ENCODE measurements at regions not wholly inside any gene's neighbourhood (a gene's known extent, or its start where the extent isn't known, plus 50 kb on each side); places are given as distances from the start of the nearest gene placed in this dataset.
A peak's percentile ranks its signal among the peaks of the same experiment; 100 is the strongest.

DNA sequence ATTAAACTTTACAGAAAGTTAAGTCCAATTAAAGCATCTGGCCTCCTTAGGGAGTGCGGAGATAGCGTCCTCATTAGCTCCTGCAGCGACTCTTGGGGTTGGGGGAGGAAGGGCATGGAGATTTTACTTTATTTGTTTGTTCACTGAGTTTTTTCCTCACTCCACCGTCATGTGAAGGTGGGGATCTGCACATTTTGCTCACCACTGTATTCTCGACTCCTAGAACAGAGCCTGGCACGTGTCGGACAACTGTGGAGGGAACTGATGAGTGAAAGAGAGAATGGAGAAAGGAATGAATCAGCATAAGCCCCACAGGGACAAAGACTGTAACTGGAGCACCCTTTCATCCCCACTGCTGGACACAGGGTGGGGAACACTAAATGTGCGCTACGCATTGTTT, 205.1 kb upstream of the TSHZ3 start:
- Histone ChIP-seq H3K4me1 (ENCODE audit: control insufficient read depth, low read depth, low read length) (peaks cover 2% of the 10 kb centered on the region), H2BK15ac (replicated peaks; ENCODE audit: low read depth) (no peak overlapping the region), H3K18ac (ENCODE audit: low read length) (no peak overlapping the region), H3K23ac (ENCODE audit: low read length) (no peak overlapping the region), H3K4me3 (ENCODE audit: low read length) (no peak overlapping the region), H3K79me2 (ENCODE audit: control insufficient read depth, insufficient read depth, low read length) (no peaks in the 10 kb centered on the region), H4K8ac (ENCODE audit: low read depth, low read length) (no peak overlapping the region), H3K9ac (ENCODE audit: low read length) (no peak overlapping the region), H2BK120ac (ENCODE audit: low read depth, low read length) (no peak overlapping the region), H3K4me2 (ENCODE audit: low read length) (no peak overlapping the region), H3K4ac (ENCODE audit: low read depth, low read length) (no peak overlapping the region), H3K79me1 (ENCODE audit: low read length) (no peaks in the 10 kb centered on the region), H3K27ac (ENCODE audit: low read depth, low read length) (no peak overlapping the region), H2BK5ac (ENCODE audit: low read length) (no peak overlapping the region), H3K36me3 (ENCODE audit: control insufficient read depth, insufficient read depth, low read length) (no peaks in the 10 kb centered on the region), H3K27me3 (ENCODE audit: insufficient read depth, low read length, poor library complexity) (no peaks in the 10 kb centered on the region), H4K5ac (ENCODE audit: low read length) (no peak overlapping the region), H3K56ac (ENCODE audit: low read length) (peak overlapping the region; percentile 20), H2AK5ac (ENCODE audit: low read length) (no peak overlapping the region)
- no peak for DNase-seq
- no CpG with 5 or more reads among the region's 9 CpGs for WGBS (ENCODE audit: extremely low coverage, insufficient coverage, low lambda C conversion rate)

DNA sequence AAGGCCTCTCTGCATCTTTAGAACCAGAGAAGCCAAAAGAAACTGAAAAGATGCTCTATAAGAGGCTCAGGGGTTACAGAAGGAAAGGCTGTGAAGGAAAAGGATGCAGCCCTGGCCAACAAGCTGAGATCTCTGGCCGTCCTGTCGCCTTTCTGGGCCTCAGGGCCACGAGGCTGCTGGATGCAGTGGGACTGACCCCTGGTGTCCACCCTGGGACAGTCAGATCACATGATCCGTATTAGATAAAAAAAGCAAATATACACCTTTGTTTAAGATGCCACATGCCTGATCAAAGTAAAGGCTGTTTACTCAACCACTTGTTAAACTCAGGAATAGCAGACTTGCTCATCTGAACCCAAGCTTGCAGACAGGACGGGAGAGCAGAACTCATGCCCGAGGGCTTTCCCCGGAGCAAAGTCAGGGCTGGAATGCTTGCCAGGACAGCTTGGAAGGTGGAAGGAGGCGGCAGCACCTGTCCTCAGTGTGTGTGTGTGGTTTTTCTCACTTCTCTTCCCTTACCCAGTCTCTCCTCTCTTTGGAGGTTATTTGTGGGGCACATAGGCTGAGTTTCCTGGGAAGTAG, 206.5 kb upstream of the TSHZ3 start:
- no peak overlapping the region for H3K4me2 ChIP-seq (ENCODE audit: low read length)
- H3K36me3 ChIP-seq (ENCODE audit: control insufficient read depth, insufficient read depth, low read length) = no peaks in the 10 kb centered on the region
- no peak overlapping the region for H3K27ac ChIP-seq (ENCODE audit: low read depth, low read length)
- H3K23ac ChIP-seq (ENCODE audit: low read length) = no peak overlapping the region
- DNase-seq = no peak
- no peak overlapping the region for H3K4me3 ChIP-seq (ENCODE audit: low read length)
- WGBS (ENCODE audit: extremely low coverage, insufficient coverage, low lambda C conversion rate) = no CpG with 5 or more reads among the region's 8 CpGs
- H3K27me3 ChIP-seq (ENCODE audit: insufficient read depth, low read length, poor library complexity) = no peaks in the 10 kb centered on the region
- peaks cover 2% of the 10 kb centered on the region for H3K4me1 ChIP-seq (ENCODE audit: control insufficient read depth, low read depth, low read length)
- no peak overlapping the region for H4K8ac ChIP-seq (ENCODE audit: low read depth, low read length)
- no peak overlapping the region for H3K56ac ChIP-seq (ENCODE audit: low read length)
- H2BK5ac ChIP-seq (ENCODE audit: low read length) = no peak overlapping the region
- H3K79me1 ChIP-seq (ENCODE audit: low read length) = no peaks in the 10 kb centered on the region
- H2BK15ac ChIP-seq (replicated peaks; ENCODE audit: low read depth) = no peak overlapping the region
- H3K4ac ChIP-seq (ENCODE audit: low read depth, low read length) = no peak overlapping the region
- H2AK5ac ChIP-seq (ENCODE audit: low read length) = no peak overlapping the region
- no peak overlapping the region for H3K18ac ChIP-seq (ENCODE audit: low read length)
- no peak overlapping the region for H2BK120ac ChIP-seq (ENCODE audit: low read depth, low read length)
- no peaks in the 10 kb centered on the region for H3K79me2 ChIP-seq (ENCODE audit: control insufficient read depth, insufficient read depth, low read length)
- H3K9ac ChIP-seq (ENCODE audit: low read length) = no peak overlapping the region
- H4K5ac ChIP-seq (ENCODE audit: low read length) = no peak overlapping the region

DNA sequence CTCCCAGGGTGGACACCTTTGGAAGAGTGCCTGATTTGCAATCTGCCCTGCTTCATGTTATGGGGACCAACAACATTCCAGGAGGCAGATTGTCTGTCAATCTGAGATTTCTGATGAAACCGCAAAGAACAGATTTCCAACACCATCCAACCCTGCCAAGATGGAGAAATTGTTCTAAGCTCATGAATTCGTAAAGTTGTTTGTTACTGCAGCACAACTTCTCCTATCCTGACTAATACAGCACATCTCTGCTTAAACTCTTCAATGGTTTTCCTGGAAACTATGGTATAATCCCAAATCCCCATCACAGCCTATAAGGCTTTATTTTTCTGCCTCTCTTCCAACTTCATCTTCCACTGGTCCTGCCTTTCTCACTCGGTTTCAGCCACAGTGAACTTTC, 210.3 kb upstream of the TSHZ3 start:
- Histone ChIP-seq H3K79me2 (ENCODE audit: control insufficient read depth, insufficient read depth, low read length) (no peaks in the 10 kb centered on the region), H3K36me3 (ENCODE audit: control insufficient read depth, insufficient read depth, low read length) (no peaks in the 10 kb centered on the region), H3K23ac (ENCODE audit: low read length) (no peak overlapping the region), H3K9ac (ENCODE audit: low read length) (no peak overlapping the region), H2BK120ac (ENCODE audit: low read depth, low read length) (no peak overlapping the region), H3K4me1 (ENCODE audit: control insufficient read depth, low read depth, low read length) (no peaks in the 10 kb centered on the region), H2AK5ac (ENCODE audit: low read length) (no peak overlapping the region), H4K8ac (ENCODE audit: low read depth, low read length) (no peak overlapping the region), H3K4ac (ENCODE audit: low read depth, low read length) (no peak overlapping the region), H3K4me2 (ENCODE audit: low read length) (no peak overlapping the region), H4K5ac (ENCODE audit: low read length) (no peak overlapping the region), H3K27me3 (ENCODE audit: insufficient read depth, low read length, poor library complexity) (no peaks in the 10 kb centered on the region), H3K27ac (ENCODE audit: low read depth, low read length) (no peak overlapping the region), H2BK5ac (ENCODE audit: low read length) (no peak overlapping the region), H3K79me1 (ENCODE audit: low read length) (no peaks in the 10 kb centered on the region), H2BK15ac (replicated peaks; ENCODE audit: low read depth) (no peak overlapping the region), H3K4me3 (ENCODE audit: low read length) (no peak overlapping the region), H3K18ac (ENCODE audit: low read length) (no peak overlapping the region), H3K56ac (ENCODE audit: low read length) (no peak overlapping the region)
- no peak for DNase-seq
- no CpG with 5 or more reads among the region's 3 CpGs for WGBS (ENCODE audit: extremely low coverage, insufficient coverage, low lambda C conversion rate)

DNA sequence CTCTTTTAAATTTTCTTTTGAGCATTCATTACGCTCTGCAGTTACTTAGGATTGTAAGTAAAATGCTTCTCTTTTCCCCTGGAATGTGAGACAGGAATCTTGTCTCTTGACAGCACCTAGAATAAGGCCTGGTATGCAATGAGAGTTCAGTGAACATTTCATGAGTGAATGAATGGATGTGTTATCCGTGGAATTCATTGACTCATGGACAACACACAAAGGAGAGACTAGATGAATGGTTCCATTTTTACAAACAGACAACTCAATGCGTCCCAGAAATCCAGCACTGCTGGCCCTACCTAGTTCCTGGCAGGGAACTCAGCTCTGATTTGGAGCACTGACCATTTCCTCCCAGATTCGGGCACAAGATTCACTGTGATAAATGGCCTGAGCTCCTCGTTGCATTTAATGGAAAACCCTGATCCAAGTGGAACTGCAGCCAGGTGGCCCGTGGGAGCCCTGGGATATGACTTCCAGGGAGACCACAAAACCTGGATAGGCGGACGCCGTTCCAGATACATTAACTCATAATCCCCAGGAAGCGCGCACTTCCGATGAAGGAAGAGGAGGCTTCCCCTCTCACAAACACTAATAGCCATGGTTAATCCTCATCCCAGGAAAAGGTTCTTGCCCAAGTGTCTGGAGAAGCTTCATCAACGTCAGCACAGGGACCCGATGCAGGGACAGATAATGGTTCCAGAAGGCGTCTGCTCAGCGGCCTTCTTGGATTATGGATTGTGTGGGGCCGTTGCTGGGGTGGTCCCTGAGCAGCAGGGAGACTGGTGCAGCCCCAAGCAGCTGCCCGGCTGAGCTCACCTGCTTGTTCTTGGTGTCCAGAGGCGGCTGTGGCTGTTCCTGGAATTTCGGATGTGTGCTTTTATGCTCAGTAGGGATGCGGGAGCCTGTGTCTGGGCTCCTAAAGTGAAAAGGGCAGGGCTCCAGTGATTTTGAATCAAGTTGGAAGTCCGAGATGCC, 211.1 kb upstream of the TSHZ3 start:
- Histone ChIP-seq H3K4ac (ENCODE audit: low read depth, low read length) (no peak overlapping the region), H3K27me3 (ENCODE audit: insufficient read depth, low read length, poor library complexity) (no peaks in the 10 kb centered on the region), H3K9ac (ENCODE audit: low read length) (no peak overlapping the region), H3K27ac (ENCODE audit: low read depth, low read length) (no peak overlapping the region), H4K8ac (ENCODE audit: low read depth, low read length) (no peak overlapping the region), H2BK5ac (ENCODE audit: low read length) (no peak overlapping the region), H4K5ac (ENCODE audit: low read length) (no peak overlapping the region), H3K36me3 (ENCODE audit: control insufficient read depth, insufficient read depth, low read length) (no peaks in the 10 kb centered on the region), H2BK15ac (replicated peaks; ENCODE audit: low read depth) (no peak overlapping the region), H3K18ac (ENCODE audit: low read length) (no peak overlapping the region), H3K79me2 (ENCODE audit: control insufficient read depth, insufficient read depth, low read length) (no peaks in the 10 kb centered on the region), H3K79me1 (ENCODE audit: low read length) (no peaks in the 10 kb centered on the region), H2AK5ac (ENCODE audit: low read length) (no peak overlapping the region), H3K23ac (ENCODE audit: low read length) (no peak overlapping the region), H3K4me3 (ENCODE audit: low read length) (no peak overlapping the region), H3K4me1 (ENCODE audit: control insufficient read depth, low read depth, low read length) (no peaks in the 10 kb centered on the region), H2BK120ac (ENCODE audit: low read depth, low read length) (no peak overlapping the region), H3K4me2 (ENCODE audit: low read length) (no peak overlapping the region), H3K56ac (ENCODE audit: low read length) (no peak overlapping the region)
- no CpG with 5 or more reads among the region's 22 CpGs for WGBS (ENCODE audit: extremely low coverage, insufficient coverage, low lambda C conversion rate)
- no peak for DNase-seq

DNA sequence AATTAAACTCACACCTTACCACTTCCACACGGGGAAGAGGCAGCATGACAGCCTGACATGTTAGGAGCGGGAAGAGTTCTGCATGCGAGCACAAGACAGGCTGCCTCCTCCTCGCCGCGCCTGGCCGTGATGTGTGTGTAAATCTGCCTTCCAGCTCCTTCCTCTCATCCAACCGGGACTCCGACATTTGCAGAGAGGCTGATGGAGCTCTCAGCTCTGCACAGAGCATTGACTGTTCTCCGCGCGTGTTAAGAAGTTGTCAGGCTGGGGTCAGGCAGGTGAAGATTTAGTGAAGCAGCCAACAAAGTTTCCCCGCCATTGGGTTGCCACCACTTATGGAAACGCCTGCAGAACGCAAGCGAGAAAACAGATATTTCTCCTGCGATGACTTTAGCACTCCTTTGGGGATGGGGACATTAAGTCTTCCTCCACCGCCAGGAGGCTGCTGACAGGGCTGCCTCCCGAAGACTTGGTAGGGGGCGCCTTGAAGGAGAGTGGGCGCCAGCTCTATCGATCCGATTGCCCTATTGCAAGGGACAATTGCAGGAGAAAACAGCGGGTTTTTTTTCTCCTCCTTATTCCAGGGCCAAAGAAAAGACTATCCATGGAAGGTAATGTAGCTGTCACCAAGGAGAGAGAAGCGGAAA, 213.9 kb upstream of the TSHZ3 start:
- no peak overlapping the region for H3K4me2 ChIP-seq (ENCODE audit: low read length)
- H3K4me1 ChIP-seq (ENCODE audit: control insufficient read depth, low read depth, low read length) = peaks cover 4% of the 10 kb centered on the region
- H4K5ac ChIP-seq (ENCODE audit: low read length) = no peak overlapping the region
- no peak overlapping the region for H4K8ac ChIP-seq (ENCODE audit: low read depth, low read length)
- H3K27ac ChIP-seq (ENCODE audit: low read depth, low read length) = no peak overlapping the region
- H2BK120ac ChIP-seq (ENCODE audit: low read depth, low read length) = no peak overlapping the region
- no peak overlapping the region for H3K23ac ChIP-seq (ENCODE audit: low read length)
- no peaks in the 10 kb centered on the region for H3K27me3 ChIP-seq (ENCODE audit: insufficient read depth, low read length, poor library complexity)
- no peak overlapping the region for H2AK5ac ChIP-seq (ENCODE audit: low read length)
- H3K9ac ChIP-seq (ENCODE audit: low read length) = no peak overlapping the region
- no peaks in the 10 kb centered on the region for H3K79me1 ChIP-seq (ENCODE audit: low read length)
- H3K4me3 ChIP-seq (ENCODE audit: low read length) = no peak overlapping the region
- DNase-seq = no peak
- no peaks in the 10 kb centered on the region for H3K79me2 ChIP-seq (ENCODE audit: control insufficient read depth, insufficient read depth, low read length)
- H2BK5ac ChIP-seq (ENCODE audit: low read length) = no peak overlapping the region
- H3K18ac ChIP-seq (ENCODE audit: low read length) = no peak overlapping the region
- no peak overlapping the region for H3K56ac ChIP-seq (ENCODE audit: low read length)
- H3K36me3 ChIP-seq (ENCODE audit: control insufficient read depth, insufficient read depth, low read length) = no peaks in the 10 kb centered on the region
- H3K4ac ChIP-seq (ENCODE audit: low read depth, low read length) = no peak overlapping the region
- no CpG with 5 or more reads among the region's 25 CpGs for WGBS (ENCODE audit: extremely low coverage, insufficient coverage, low lambda C conversion rate)
- H2BK15ac ChIP-seq (replicated peaks; ENCODE audit: low read depth) = no peak overlapping the region

All from mesendoderm (in vitro differentiated cells).